ENCODE measurements at regions not wholly inside any gene's neighbourhood (a gene's known extent, or its start where the extent isn't known, plus 50 kb on each side); places are given as distances from the start of the nearest gene placed in this dataset.
"Not testable (repeated sequence)": the region's sequence is repeated elsewhere in the genome, so short reads cannot be mapped to it uniquely, and the experiment has no call there.

GRCh38 chr7:32774541-32774951 lies 117.0 kb downstream of the KBTBD2 start:
- no peak for TF ChIP-seq POLR2A (IDR thresholded peaks at IDR 0.05; ENCODE audit: low read depth, low read length)
- TF ChIP-seq TAF1 (IDR thresholded peaks at IDR 0.05; ENCODE audit: borderline replicate concordance, low read depth, low read length): no peak
- TF ChIP-seq POLR2AphosphoS5 (IDR thresholded peaks at IDR 0.05; ENCODE audit: low read depth, low read length): no peak
- DNase-seq (ENCODE audit: insufficient read length): no peak
- no peak for FAIRE-seq

GRCh38 chr7:32768866-32769510 lies 122.6 kb downstream of the KBTBD2 start:
- FAIRE-seq: not testable (repeated sequence)

GRCh38 chr7:32768338-32768737 lies 123.2 kb downstream of the KBTBD2 start:
- not testable (repeated sequence) for DNase-seq (ENCODE audit: insufficient read length); FAIRE-seq

More at GRCh38 chr7:32768866-32769510, 122.6 kb downstream of the KBTBD2 start:
- DNase-seq (ENCODE audit: insufficient read length): not testable (repeated sequence)

- not testable (repeated sequence) for DNase-seq (ENCODE audit: insufficient read length); FAIRE-seq
Observed at GRCh38 chr7:32765649-32766251, 125.8 kb downstream of the KBTBD2 start.

GRCh38 chr7:32765185-32765584 lies 126.4 kb downstream of the KBTBD2 start:
- no peak for FAIRE-seq
- TF ChIP-seq POLR2A (IDR thresholded peaks at IDR 0.05; ENCODE audit: low read depth, low read length): no peak
- TF ChIP-seq POLR2AphosphoS5 (IDR thresholded peaks at IDR 0.05; ENCODE audit: low read depth, low read length): no peak
- no peak for TF ChIP-seq TAF1 (IDR thresholded peaks at IDR 0.05; ENCODE audit: borderline replicate concordance, low read depth, low read length)

GRCh38 chr7:32762925-32763293 lies 128.7 kb downstream of the KBTBD2 start:
- no peak for FAIRE-seq
- DNase-seq (ENCODE audit: insufficient read length): no peak
- TF ChIP-seq TAF1 (IDR thresholded peaks at IDR 0.05; ENCODE audit: borderline replicate concordance, low read depth, low read length): no peak
- no peak for TF ChIP-seq POLR2AphosphoS5 (IDR thresholded peaks at IDR 0.05; ENCODE audit: low read depth, low read length)
- TF ChIP-seq POLR2A (IDR thresholded peaks at IDR 0.05; ENCODE audit: low read depth, low read length): no peak

More at GRCh38 chr7:32765185-32765584, 126.4 kb downstream of the KBTBD2 start:
- DNase-seq (ENCODE audit: insufficient read length): no peak

- not testable (repeated sequence) for FAIRE-seq; DNase-seq (ENCODE audit: insufficient read length)
Observed at GRCh38 chr7:32762206-32762924, 129.2 kb downstream of the KBTBD2 start.

GRCh38 chr7:32761451-32762205 lies 129.9 kb downstream of the KBTBD2 start:
- no peak for TF ChIP-seq TAF1 (IDR thresholded peaks at IDR 0.05; ENCODE audit: borderline replicate concordance, low read depth, low read length)
- no peak for TF ChIP-seq POLR2AphosphoS5 (IDR thresholded peaks at IDR 0.05; ENCODE audit: low read depth, low read length)
- no peak for TF ChIP-seq POLR2A (IDR thresholded peaks at IDR 0.05; ENCODE audit: low read depth, low read length)
- FAIRE-seq (no peak), DNase-seq (ENCODE audit: insufficient read length) (no peak)

GRCh38 chr7:32760755-32761154 lies 130.8 kb downstream of the KBTBD2 start:
- DNase-seq (ENCODE audit: insufficient read length); FAIRE-seq: not testable (repeated sequence)

GRCh38 chr7:32759859-32760258 lies 131.7 kb downstream of the KBTBD2 start:
- FAIRE-seq; DNase-seq (ENCODE audit: insufficient read length): not testable (repeated sequence)

GRCh38 chr7:32753872-32754271 lies 137.7 kb downstream of the KBTBD2 start:
- not testable (repeated sequence) for FAIRE-seq

GRCh38 chr7:32748337-32748736 lies 143.2 kb downstream of the KBTBD2 start:
- DNase-seq (ENCODE audit: insufficient read length); FAIRE-seq: not testable (repeated sequence)

More at GRCh38 chr7:32753872-32754271, 137.7 kb downstream of the KBTBD2 start:
- not testable (repeated sequence) for DNase-seq (ENCODE audit: insufficient read length)

- FAIRE-seq; DNase-seq (ENCODE audit: insufficient read length): not testable (repeated sequence)
Observed at GRCh38 chr7:32747443-32748148, 144.0 kb downstream of the KBTBD2 start.

GRCh38 chr7:32741853-32742476 lies 149.6 kb downstream of the KBTBD2 start:
- DNase-seq (ENCODE audit: insufficient read length); FAIRE-seq: not testable (repeated sequence)

- DNase-seq (ENCODE audit: insufficient read length); FAIRE-seq: not testable (repeated sequence)
Observed at GRCh38 chr7:32739749-32740148, 151.8 kb downstream of the KBTBD2 start.

- not testable (repeated sequence) for FAIRE-seq; DNase-seq (ENCODE audit: insufficient read length)
Observed at GRCh38 chr7:32738390-32738789, 153.2 kb downstream of the KBTBD2 start.

GRCh38 chr7:32732767-32733166 lies 158.8 kb downstream of the KBTBD2 start:
- FAIRE-seq; DNase-seq (ENCODE audit: insufficient read length): not testable (repeated sequence)
